CD4-positive, alpha-beta T cell treated with Interleukin-15 for 4 hours (primary cell): ENCODE measurements at regions not wholly inside any gene's neighbourhood (a gene's known extent, or its start where the extent isn't known, plus 50 kb on each side); places are given as distances from the start of the nearest gene placed in this dataset.

Source experiments
- DNase-seq: peaks from one replicate; pipeline ENCODE4 v3.0.0-alpha.2; 2020; ENCODE audit warnings: low spot score

- no peak for DNase-seq
Observed at GRCh38 chr4:58553679-58554078, 1443.5 kb upstream of the IGFBP7 start.

GRCh38 chr4:58553031-58553430 is 1442.8 kb upstream of the IGFBP7 start:
- DNase-seq = no peak

- no peak for DNase-seq
Observed at GRCh38 chr4:58551676-58552075, 1441.5 kb upstream of the IGFBP7 start.

- no peak for DNase-seq
Observed at GRCh38 chr4:58543465-58543864, 1433.3 kb upstream of the IGFBP7 start.

GRCh38 chr4:58541926-58542325 is 1431.7 kb upstream of the IGFBP7 start:
- DNase-seq = no peak

GRCh38 chr4:58522765-58523382 is 1412.7 kb upstream of the IGFBP7 start:
- no peak for DNase-seq

- no peak for DNase-seq
Observed at GRCh38 chr4:58515226-58515625, 1405.0 kb upstream of the IGFBP7 start.

- no peak for DNase-seq
Observed at GRCh38 chr4:58514299-58514698, 1404.1 kb upstream of the IGFBP7 start.

GRCh38 chr4:58510652-58511051 is 1400.5 kb upstream of the IGFBP7 start:
- no peak for DNase-seq

- no peak for DNase-seq
Observed at GRCh38 chr4:58507079-58507478, 1396.9 kb upstream of the IGFBP7 start.

GRCh38 chr4:58502839-58503238 is 1392.7 kb upstream of the IGFBP7 start:
- no peak for DNase-seq

- no peak for DNase-seq
Observed at GRCh38 chr4:58499182-58499581, 1389.0 kb upstream of the IGFBP7 start.

- DNase-seq = no peak
Observed at GRCh38 chr4:58491620-58492019, 1381.4 kb upstream of the IGFBP7 start.

GRCh38 chr4:58477950-58478349 is 1367.8 kb upstream of the IGFBP7 start:
- no peak for DNase-seq

- no peak for DNase-seq
Observed at GRCh38 chr4:58477513-58477912, 1367.3 kb upstream of the IGFBP7 start.

GRCh38 chr4:58475097-58475496 is 1364.9 kb upstream of the IGFBP7 start:
- no peak for DNase-seq

- DNase-seq = no peak
Observed at GRCh38 chr4:58465031-58465430, 1354.8 kb upstream of the IGFBP7 start.

GRCh38 chr4:58456727-58457384 is 1346.7 kb upstream of the IGFBP7 start:
- DNase-seq = no peak

GRCh38 chr4:58453956-58454355 is 1343.8 kb upstream of the IGFBP7 start:
- no peak for DNase-seq

- no peak for DNase-seq
Observed at GRCh38 chr4:58451707-58452106, 1341.5 kb upstream of the IGFBP7 start.

- no peak for DNase-seq
Observed at GRCh38 chr4:58435871-58436270, 1325.7 kb upstream of the IGFBP7 start.

GRCh38 chr4:58413849-58414248 is 1303.7 kb upstream of the IGFBP7 start:
- no peak for DNase-seq

GRCh38 chr4:58411904-58412303 is 1301.7 kb upstream of the IGFBP7 start:
- DNase-seq = no peak

- DNase-seq = no peak
Observed at GRCh38 chr4:58406762-58407161, 1296.6 kb upstream of the IGFBP7 start.
